ENCODE measurements at regions not wholly inside any gene's neighbourhood (a gene's known extent, or its start where the extent isn't known, plus 50 kb on each side); places are given as distances from the start of the nearest gene placed in this dataset.

- no peak for DNase-seq (ENCODE audit: low read depth)
- H3K4me3 ChIP-seq (ENCODE audit: low read depth, low read length), result no peak overlapping the region
- TF ChIP-seq CTCF (IDR thresholded peaks at IDR 0.05; ENCODE audit: control insufficient read depth, extremely low read depth, insufficient read depth), result no peak
These were observed 221.2 kb upstream of the FLRT2 start for GRCh38 chr14:85308531-85309300.

GRCh38 chr14:85310491-85311272, 219.3 kb upstream of the FLRT2 start:
- DNase-seq (ENCODE audit: low read depth), result no peak
- no peak overlapping the region for H3K4me3 ChIP-seq (ENCODE audit: low read depth, low read length)
- no peak for TF ChIP-seq CTCF (IDR thresholded peaks at IDR 0.05; ENCODE audit: control insufficient read depth, extremely low read depth, insufficient read depth)

DNA sequence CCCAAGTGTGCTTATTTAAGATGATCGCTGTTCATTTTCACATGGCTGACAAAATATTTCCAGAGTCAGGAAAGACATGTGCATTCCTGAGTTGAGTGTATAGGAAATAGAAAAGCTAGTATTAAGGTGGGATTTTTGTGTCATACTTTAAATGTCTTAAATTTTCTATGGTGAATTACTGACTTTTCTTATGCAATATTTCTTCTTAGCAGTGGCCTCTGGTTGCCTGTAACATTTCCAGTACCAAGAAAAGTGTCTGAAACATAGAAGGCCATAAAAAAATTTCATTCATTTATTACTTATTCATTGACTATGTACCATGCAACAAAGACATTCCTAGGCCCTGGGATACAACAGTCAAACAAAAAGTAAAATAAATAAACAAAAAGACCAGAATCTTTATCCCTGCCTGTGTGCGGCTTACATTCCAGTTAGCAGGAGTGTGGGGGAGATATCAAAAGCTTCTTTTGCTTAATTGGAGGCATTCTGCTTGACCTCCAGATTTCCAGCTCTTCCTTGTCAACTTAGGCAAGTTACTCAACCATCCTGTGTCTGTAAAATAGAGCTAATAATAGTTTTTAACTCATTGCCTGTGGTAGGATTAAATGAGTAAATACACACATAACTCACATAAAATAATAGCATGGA, 216.3 kb upstream of the FLRT2 start:
- no peak overlapping the region for H3K4me3 ChIP-seq (ENCODE audit: low read depth, low read length)
- DNase-seq (ENCODE audit: low read depth), result no peak
- no peak for TF ChIP-seq CTCF (IDR thresholded peaks at IDR 0.05; ENCODE audit: control insufficient read depth, extremely low read depth, insufficient read depth)

GRCh38 chr14:85315290-85315689, 214.7 kb upstream of the FLRT2 start:
- no peak for TF ChIP-seq CTCF (IDR thresholded peaks at IDR 0.05; ENCODE audit: control insufficient read depth, extremely low read depth, insufficient read depth)
- no peak overlapping the region for H3K4me3 ChIP-seq (ENCODE audit: low read depth, low read length)
- DNase-seq (ENCODE audit: low read depth), result no peak

DNA sequence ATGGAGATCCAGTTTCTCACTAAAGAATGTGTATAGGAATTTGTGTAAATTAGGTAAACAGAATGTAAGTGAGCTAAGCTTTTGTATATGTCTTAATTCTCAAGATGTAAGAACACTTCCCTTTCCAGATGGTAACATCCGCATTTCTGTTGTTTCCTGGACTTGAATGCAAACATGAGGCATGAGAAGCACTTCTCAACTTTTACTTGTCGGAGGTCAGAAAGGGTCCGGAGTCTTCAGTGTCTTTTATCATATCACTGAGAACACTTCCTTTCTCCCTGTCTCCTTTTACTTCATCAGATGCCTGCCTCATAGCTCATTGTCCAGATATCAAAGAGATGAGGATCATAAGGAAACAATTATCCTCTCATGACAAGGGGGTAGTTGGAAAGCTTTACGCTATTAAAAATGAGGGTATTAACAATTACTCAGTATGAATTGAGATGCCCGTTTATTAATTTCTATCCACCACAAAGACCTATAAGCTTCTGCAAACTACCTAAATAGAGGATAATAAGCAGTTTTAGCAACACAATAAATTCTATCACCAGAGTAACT, 214.1 kb upstream of the FLRT2 start:
- no peak for TF ChIP-seq CTCF (IDR thresholded peaks at IDR 0.05; ENCODE audit: control insufficient read depth, extremely low read depth, insufficient read depth)
- DNase-seq (ENCODE audit: low read depth), result no peak
- no peak overlapping the region for H3K4me3 ChIP-seq (ENCODE audit: low read depth, low read length)

- no peak overlapping the region for H3K4me3 ChIP-seq (ENCODE audit: low read depth, low read length)
- DNase-seq (ENCODE audit: low read depth), result no peak
- TF ChIP-seq CTCF (IDR thresholded peaks at IDR 0.05; ENCODE audit: control insufficient read depth, extremely low read depth, insufficient read depth), result no peak
These were observed 213.1 kb upstream of the FLRT2 start for GRCh38 chr14:85316701-85317410.

Data from LNCaP clone FGC (cell line).